Right ventricle myocardium superior (tissue), 1 donor: ENCODE measurements at regions not wholly inside any gene's neighbourhood (a gene's known extent, or its start where the extent isn't known, plus 50 kb on each side); places are given as distances from the start of the nearest gene placed in this dataset.
"Not testable (repeated sequence)": the region's sequence is repeated elsewhere in the genome, so short reads cannot be mapped to it uniquely, and the experiment has no call there.

ENCODE experiments used
- ATAC-seq: fragments of 200-7000 bp; cut with Tn5 transposase; one replicate; pipeline ENCODE4 v1.9.1; 2020; ENCODE audit warnings: mild to moderate bottlenecking; ENCODE audit not compliant: poor library complexity
- DNase-seq: peaks from one replicate; pipeline ENCODE4 v3.0.0-alpha.2; 2020
- intact Hi-C: fragments of 100-400 bp; cut with DNase I; formaldehyde crosslinking; loops from one replicate; pipeline ENCODE4 v1.11.2; 2022
- donor health status: DM: no; HTN: yes; CAD: no; lungs with severe emphysema.

DNA sequence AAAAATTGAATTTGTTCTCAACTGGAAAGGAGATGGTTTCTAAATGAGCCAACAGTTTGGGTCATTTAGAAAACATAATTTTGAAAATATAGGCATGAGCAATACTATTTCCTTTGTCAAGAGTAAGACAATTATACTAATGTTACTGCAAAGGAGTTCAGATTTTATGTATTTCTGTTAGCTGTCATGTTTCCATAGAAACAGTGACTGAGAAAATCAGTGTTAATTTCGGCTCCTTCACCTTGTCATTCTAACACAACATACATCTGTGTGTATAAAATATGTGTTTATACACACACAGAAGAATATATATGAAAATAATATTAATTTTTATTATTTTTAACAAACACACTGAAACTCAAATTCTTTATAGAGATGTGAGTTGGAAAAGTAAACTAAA, 178.0 kb upstream of the SPHKAP start:
- ATAC-seq (no peak), DNase-seq (no peak)
- intact Hi-C loops: no loop called here

DNA sequence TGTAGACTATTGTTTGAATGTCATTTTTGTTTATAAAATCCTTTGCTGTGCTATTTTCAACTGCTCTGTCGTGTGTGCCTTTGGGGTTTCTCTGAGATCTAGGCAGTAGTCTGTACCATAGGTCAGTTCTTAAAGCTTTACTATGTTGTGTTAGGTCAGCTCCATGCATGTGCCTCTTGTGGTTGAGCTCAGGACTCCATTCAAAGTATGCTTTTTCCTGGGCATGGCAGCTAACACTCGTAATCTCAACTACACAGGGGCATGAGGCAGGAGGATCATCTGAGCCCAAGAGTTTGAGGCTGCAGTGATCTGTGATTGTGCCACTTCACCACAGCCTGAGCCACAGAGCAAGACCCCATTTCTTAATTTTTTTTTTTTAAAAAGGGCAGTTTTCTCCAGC, 174.4 kb upstream of the SPHKAP start:
- ATAC-seq (no peak), DNase-seq (no peak)
- intact Hi-C loops: no loop called here

GRCh38 chr2:228352980-228353379, 171.5 kb upstream of the SPHKAP start:
- intact Hi-C loops, DNase-seq, ATAC-seq: not testable (repeated sequence)

GRCh38 chr2:228352048-228352447, 170.6 kb upstream of the SPHKAP start:
- DNase-seq (no peak), ATAC-seq (no peak)
- intact Hi-C loops: no loop called here

DNA sequence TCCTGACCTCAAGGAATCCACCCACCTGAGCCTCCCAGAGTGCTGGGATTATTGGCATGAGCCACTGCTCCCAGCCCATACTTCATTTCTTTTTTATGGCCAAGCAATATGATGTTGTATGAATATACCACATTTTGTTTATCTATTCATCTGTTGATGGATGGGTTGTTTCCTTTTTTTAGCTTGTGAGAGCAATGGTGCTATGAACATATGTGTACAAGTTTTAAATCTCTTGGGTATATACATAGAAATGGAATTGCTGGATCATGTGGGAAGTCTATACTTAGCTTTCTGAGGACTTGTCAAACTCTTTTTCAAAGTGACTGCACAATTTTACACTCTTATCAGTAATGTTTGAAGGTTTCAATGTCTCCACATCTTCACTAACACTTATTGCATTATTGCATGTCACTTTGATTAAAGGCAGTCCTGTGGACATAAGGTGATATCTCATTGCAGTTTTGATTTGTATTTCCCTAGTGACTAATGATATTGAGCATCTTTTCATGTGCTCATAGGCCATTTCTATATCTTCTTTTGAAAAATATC, 167.1 kb upstream of the SPHKAP start:
- intact Hi-C loops: no loop called here
- DNase-seq (no peak), ATAC-seq (peak; percentile 95)

DNA sequence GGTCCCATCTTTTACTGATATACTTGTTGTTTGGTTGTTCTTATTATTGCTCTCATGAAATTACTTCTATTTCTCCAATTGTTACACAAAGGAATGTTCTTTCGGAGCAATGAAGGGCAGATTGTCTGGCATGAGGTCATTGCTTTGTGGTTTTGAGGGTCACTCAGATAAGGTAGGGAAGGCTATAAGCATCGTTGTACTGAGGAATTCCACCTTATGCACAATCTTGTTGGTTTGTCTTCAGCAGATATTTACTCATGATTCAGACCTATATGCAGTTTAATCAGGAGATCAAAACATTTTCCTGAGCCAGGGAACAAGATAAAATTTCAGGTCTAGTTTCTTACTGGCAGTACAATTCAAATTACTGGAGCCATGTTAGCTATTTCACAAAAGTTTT, 163.0 kb upstream of the SPHKAP start:
- intact Hi-C loops: no loop called here
- ATAC-seq (no peak), DNase-seq (no peak)

DNA sequence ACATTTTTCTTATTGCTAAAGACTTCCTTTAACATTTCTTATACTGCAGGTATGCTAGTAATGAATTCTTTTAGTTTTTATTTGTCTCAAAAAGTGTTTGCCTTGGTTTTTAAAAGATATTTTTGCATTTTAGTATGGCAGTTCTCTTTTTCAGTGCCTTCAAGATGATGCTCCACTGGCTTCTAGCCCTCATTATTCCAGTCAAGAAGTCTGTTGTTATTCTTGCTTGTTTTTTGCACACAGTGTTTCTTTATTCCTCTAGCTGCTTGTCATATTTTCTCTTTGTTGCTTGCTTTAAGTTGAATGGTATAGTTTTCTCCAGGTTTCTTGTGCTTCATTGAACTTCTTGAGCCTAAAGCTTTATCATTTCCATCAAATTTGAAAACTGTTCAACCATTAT, 158.0 kb upstream of the SPHKAP start:
- DNase-seq (no peak), ATAC-seq (no peak)
- intact Hi-C loops: no loop called here

- ATAC-seq (peak; percentile 50), DNase-seq (no peak)
- intact Hi-C loops: no loop called here
Observed at GRCh38 chr2:228334180-228334579, 152.7 kb upstream of the SPHKAP start.

GRCh38 chr2:228329282-228329681, 147.8 kb upstream of the SPHKAP start:
- ATAC-seq (peak; percentile 96), DNase-seq (peak; percentile 48)
- intact Hi-C loops: loop anchor here (10.0 kb wide), 1 partner anchor 144 kb away; the partner anchor contains the start of gene SPHKAP

GRCh38 chr2:228321015-228321414, 139.5 kb upstream of the SPHKAP start:
- intact Hi-C loops: loop anchor here (10.0 kb wide), 1 partner anchor 136 kb away; the partner anchor contains the start of gene SPHKAP
- ATAC-seq: peak; percentile 73
- DNase-seq: no peak

DNA sequence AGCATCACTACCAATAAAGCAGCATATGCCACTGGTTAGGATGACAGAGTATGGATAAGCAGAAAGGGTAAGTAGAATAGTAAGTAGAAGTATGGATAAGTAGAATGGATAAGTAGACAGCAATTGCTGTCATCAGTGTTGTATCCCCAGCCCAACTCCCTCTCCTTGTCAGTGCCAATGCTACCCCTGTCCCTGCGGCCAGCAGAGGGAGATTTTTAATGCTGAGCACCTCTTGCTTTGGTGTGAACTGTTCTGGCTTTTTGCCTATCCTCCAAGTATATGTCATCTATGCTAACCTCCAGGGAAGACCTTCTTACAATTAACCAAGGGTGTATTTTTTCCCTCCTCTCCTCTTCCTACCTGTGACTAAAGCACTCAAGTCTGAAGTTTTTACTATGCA, 136.7 kb upstream of the SPHKAP start:
- intact Hi-C loops: no loop called here
- peak; percentile 81 for ATAC-seq
- no peak for DNase-seq

DNA sequence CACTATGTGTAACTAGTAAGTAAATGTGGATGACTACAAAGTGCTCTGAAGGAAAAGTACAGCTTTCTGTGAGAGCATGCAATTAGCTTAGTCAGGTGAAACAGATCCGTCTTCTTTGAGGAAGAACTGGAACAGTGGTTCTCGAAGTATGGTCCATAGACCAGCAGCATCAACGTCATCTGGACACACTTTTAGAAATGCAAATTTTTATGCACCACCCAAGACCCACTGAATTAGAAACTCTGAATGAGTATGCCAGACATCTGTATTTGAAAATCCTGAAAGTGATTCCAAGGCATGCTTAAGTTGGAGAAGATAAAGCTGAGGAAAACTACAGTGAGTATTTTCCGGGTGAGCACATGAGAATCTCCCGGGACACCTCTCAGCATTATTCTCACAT, 130.7 kb upstream of the SPHKAP start:
- DNase-seq: no peak
- no peak for ATAC-seq
- intact Hi-C loops: no loop called here

- ATAC-seq (no peak), DNase-seq (no peak)
- intact Hi-C loops: no loop called here
Observed at GRCh38 chr2:228303960-228304359, 122.5 kb upstream of the SPHKAP start.

GRCh38 chr2:228283491-228284171, 102.1 kb upstream of the SPHKAP start:
- no peak for DNase-seq
- intact Hi-C loops: no loop called here
- no peak for ATAC-seq

DNA sequence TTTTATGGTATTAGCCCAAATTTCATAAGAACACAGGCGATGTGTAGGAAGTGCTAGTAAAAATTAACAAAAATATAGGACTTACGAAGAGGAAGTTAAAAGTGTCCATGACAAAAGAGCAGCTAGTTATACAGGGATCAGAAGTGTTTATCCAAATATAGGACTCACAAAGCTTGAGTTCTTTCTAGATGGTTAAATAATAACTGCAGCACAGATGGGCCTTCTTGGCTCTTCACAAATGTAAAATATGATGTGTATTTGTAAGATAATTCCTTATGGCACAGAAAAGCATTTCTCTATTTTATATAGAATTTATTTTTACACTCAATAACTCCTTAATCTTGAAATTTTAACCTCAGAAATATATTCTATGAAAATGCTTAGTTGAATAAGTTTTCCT, 100.9 kb upstream of the SPHKAP start:
- DNase-seq (no peak), ATAC-seq (no peak)
- intact Hi-C loops: no loop called here

- DNase-seq (no peak), ATAC-seq (no peak)
- intact Hi-C loops: no loop called here
Observed at GRCh38 chr2:228273159-228273558, 91.7 kb upstream of the SPHKAP start.

- ATAC-seq: no peak
- intact Hi-C loops: no loop called here
- DNase-seq: no peak
Observed at GRCh38 chr2:228269351-228269750, 87.9 kb upstream of the SPHKAP start.

DNA sequence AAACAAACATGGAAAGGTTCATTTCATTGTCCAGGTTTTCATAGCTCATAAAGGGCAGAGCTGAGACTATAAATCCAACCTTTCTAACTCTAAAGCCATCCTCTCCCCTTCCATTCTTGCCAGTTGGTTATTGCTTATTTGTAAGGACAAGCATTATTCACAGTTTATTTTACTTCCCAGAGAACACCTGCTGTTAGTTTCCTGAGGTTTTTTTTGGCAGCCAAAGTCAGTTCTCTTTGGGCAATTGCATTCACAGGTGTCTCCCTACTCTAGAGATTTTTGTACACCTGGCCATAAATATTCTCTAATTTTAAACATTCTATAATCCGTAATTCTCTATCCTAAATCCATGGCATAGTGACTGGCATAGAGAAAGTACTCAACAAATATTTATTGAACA, 87.3 kb upstream of the SPHKAP start:
- intact Hi-C loops: no loop called here
- DNase-seq: no peak
- ATAC-seq: no peak

DNA sequence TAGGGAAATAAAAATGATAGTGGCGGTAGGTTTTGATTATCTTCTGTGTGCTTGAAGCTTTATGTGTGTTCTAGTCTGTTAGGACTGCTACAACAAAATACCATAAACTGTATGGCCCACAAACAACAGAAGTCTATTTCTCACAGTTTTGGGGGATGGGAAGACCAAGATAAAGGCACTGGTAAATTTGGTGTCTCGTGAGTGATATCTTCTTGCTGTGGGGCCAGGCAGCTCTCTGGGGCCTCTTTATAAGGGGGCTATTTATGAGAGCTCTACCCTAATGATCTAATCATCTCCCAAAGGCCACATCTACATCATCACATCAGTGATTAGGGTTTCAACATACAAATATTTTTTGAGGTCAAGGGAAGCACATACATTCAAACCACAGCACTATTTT, 86.8 kb upstream of the SPHKAP start:
- ATAC-seq (no peak), DNase-seq (no peak)
- intact Hi-C loops: no loop called here

- ATAC-seq: no peak
- intact Hi-C loops: no loop called here
Observed at GRCh38 chr2:228263156-228263555, 81.7 kb upstream of the SPHKAP start.

GRCh38 chr2:228261546-228261945, 80.1 kb upstream of the SPHKAP start:
- DNase-seq: no peak
- ATAC-seq: no peak
- intact Hi-C loops: no loop called here

More at GRCh38 chr2:228263156-228263555, 81.7 kb upstream of the SPHKAP start:
- no peak for DNase-seq
